ENCODE measurements at regions not wholly inside any gene's neighbourhood (a gene's known extent, or its start where the extent isn't known, plus 50 kb on each side); places are given as distances from the start of the nearest gene placed in this dataset.
A peak's percentile ranks its signal among the peaks of the same experiment; 100 is the strongest.

- Histone ChIP-seq H3K27ac (no peak overlapping the region), H3K4me1 (peaks cover 0 to 23% (median 5%) of the 10 kb centered on the region in 9 donors), H3K36me3 (no peaks in the 10 kb centered on the region), H3K9me3 (peaks cover 0 to 5% (median 0%) of the 10 kb centered on the region in 11 donors), H3K27me3 (no peaks in the 10 kb centered on the region), H3K4me3 (no peak overlapping the region)
- DNase-seq (peak in 1 of 2 donors; percentile 16), ATAC-seq (peak in 3 of 8 donors; percentile 38 to 72 (median 42))
- TF ChIP-seq CTCF (IDR thresholded peaks at IDR 0.05): no peak
- WGBS, 2 donors: 53 to 63% methylated on average over 4 of the region's 4 CpGs
- intact Hi-C loops (cut with DNase I): no loop called here
These were observed 687.8 kb downstream of the SLC4A3 start for GRCh38 chr2:220315098-220315823.

- no peak for TF ChIP-seq CTCF (IDR thresholded peaks at IDR 0.05)
- peaks cover 0 to 5% (median 0%) of the 10 kb centered on the region in 11 donors for H3K9me3 ChIP-seq
- no peak overlapping the region for H3K4me3 ChIP-seq
- no peak for ATAC-seq
- H3K27me3 ChIP-seq: no peaks in the 10 kb centered on the region
- peaks cover 0 to 9% (median 0%) of the 10 kb centered on the region in 9 donors for H3K4me1 ChIP-seq
- WGBS, 2 donors: 68 to 70% methylated on average over 2 of the region's 2 CpGs
- H3K27ac ChIP-seq: no peak overlapping the region
- no peak for DNase-seq
- no peaks in the 10 kb centered on the region for H3K36me3 ChIP-seq
- intact Hi-C loops (cut with DNase I): no loop called here
These were observed 690.6 kb downstream of the SLC4A3 start for GRCh38 chr2:220318037-220318436.

- no peak for TF ChIP-seq CTCF (IDR thresholded peaks at IDR 0.05)
- H3K36me3 ChIP-seq: no peaks in the 10 kb centered on the region
- H3K27ac ChIP-seq: no peak overlapping the region
- peaks cover 0 to 9% (median 0%) of the 10 kb centered on the region in 9 donors for H3K4me1 ChIP-seq
- WGBS, 2 donors: 47 to 57% methylated on average over 1 of the region's 1 CpG
- H3K27me3 ChIP-seq: no peaks in the 10 kb centered on the region
- intact Hi-C loops (cut with DNase I): no loop called here
- DNase-seq: no peak
- no peak overlapping the region for H3K4me3 ChIP-seq
- ATAC-seq: no peak
- H3K9me3 ChIP-seq: peaks cover 0 to 5% (median 0%) of the 10 kb centered on the region in 11 donors
These were observed 691.1 kb downstream of the SLC4A3 start for GRCh38 chr2:220318508-220318907.

GRCh38 chr2:220320326-220320725 lies 692.9 kb downstream of the SLC4A3 start:
- DNase-seq (no peak), ATAC-seq (no peak)
- Histone ChIP-seq H3K4me1 (peaks cover 0 to 7% (median 0%) of the 10 kb centered on the region in 9 donors), H3K9me3 (no peaks in the 10 kb centered on the region), H3K27ac (no peak overlapping the region), H3K4me3 (no peak overlapping the region), H3K36me3 (no peaks in the 10 kb centered on the region), H3K27me3 (no peaks in the 10 kb centered on the region)
- WGBS, 2 donors: 76 to 86% methylated on average over 2 of the region's 2 CpGs
- no peak for TF ChIP-seq CTCF (IDR thresholded peaks at IDR 0.05)
- intact Hi-C loops (cut with DNase I): no loop called here

All from heart right ventricle (tissue), 16 donors.